Pancreas (tissue), 10 donors: ENCODE measurements at regions not wholly inside any gene's neighbourhood (a gene's known extent, or its start where the extent isn't known, plus 50 kb on each side); places are given as distances from the start of the nearest gene placed in this dataset.

Source experiments
- ATAC-seq, 4 donors: fragments of 200-7000 bp; cut with Tn5 transposase; one replicate each; pipeline versions ENCODE4 v1.8.0 to v1.9.1; 2020; ENCODE audit warnings: mild to moderate bottlenecking in 4 of 4, moderate library complexity in 4 of 4
- DNase-seq, 6 donors: peaks; one replicate each; pipeline ENCODE4 v3.0.0-alpha.2; 2020
- FAIRE-seq: peaks from 2 replicates; lab custom pipeline; 2012; peaks lifted over from hg19 to GRCh38; lab: Jason Lieb, UNC
- H3K27ac ChIP-seq, 4 donors: fragments of 200-600 bp; sonication (generic); 1 replicate in 3 of 4; 2 replicates in 1 of 4; pipeline versions ENCODE4 v1.5.0 to v1.8.0; 2020
- H3K27me3 ChIP-seq, 4 donors: fragments of 200-600 bp; one replicate each; pipeline ENCODE4 v1.8.0; 2021
- H3K36me3 ChIP-seq, 3 donors: fragments of 200-600 bp; sonication (generic) in 1 of 3; one replicate each; pipeline versions ENCODE4 v1.5.0 to v1.8.0; 2020 to 2021
- H3K4me1 ChIP-seq, 3 donors: fragments of 200-600 bp; one replicate each; pipeline ENCODE4 v1.8.0; 2021
- H3K4me3 ChIP-seq, 4 donors: fragments of 200-600 bp; sonication (generic) in 2 of 4; one replicate each; pipeline versions ENCODE4 v1.5.0 to v1.8.0; 2020 to 2021
- H3K9me3 ChIP-seq, 4 donors: fragments of 200-600 bp; one replicate each; pipeline ENCODE4 v1.8.0; 2021
- WGBS, 2 donors: extraction: QIAGEN DNeasy Blood & Tissue Kit; methylation state at CpG; one replicate each; pipeline ENCODE4 v1.1.7; 2013; 5-methylcytosine and 5-hydroxymethylcytosine counted together
- intact Hi-C, 3 donors: fragments of 100-400 bp; cut with DNase I; formaldehyde crosslinking; loops; one replicate each; pipeline versions ENCODE4 v1.11.1 to v1.14.2; 2022
- TF ChIP-seq, protein P1 (sequence below), 4 donors: fragments of 200-600 bp; sonication (generic) in 3 of 4; IDR thresholded peaks; one replicate each; pipeline versions ENCODE4 v1.5.0 to v1.8.0; 2021; ENCODE audit warnings: antibody characterized with exemption in 4 of 4
- donor health status: healthy with polysubstance abuse.
- donor health status: DM: no; HTN: no; CAD: no; lungs with moderate emphysema.
- donor health status: DM: no; HTN: no; CAD: no.
- donor health status: control.
- donor health status: control.
- donor health status: Bipolar disorder and iron deficiency.
- donor health status: DM: yes; HTN: yes; CAD: no.
- donor health status: DM: no; HTN: no; CAD: no.
- donor health status: DM: no; HTN: no; CAD: no.
- donor health status: DM: yes; HTN: yes; CAD: no.

DNA sequence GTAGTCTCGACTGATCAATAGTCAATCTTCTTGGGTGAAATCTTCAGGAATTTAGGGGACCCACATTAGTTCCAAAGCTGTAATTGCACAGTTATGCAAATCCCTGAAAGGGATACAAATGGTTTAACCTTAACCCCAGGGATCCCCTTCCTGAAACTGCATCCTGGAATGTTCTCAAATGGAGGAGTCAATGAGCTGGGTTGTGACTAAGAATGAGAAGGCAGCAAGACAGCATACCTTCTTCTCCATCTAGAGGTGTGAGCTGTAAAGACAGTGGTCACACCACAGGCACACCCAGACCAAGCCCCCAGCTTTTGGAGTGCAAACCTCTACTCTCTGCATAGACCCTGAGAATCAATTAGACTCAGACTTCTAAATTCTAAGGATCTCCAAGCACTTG is 164.7 kb upstream of the MEIS1 start:
- 82 to 86% methylated on average over 1 of the region's 1 CpG for WGBS, 2 donors
- no peak for DNase-seq

DNA sequence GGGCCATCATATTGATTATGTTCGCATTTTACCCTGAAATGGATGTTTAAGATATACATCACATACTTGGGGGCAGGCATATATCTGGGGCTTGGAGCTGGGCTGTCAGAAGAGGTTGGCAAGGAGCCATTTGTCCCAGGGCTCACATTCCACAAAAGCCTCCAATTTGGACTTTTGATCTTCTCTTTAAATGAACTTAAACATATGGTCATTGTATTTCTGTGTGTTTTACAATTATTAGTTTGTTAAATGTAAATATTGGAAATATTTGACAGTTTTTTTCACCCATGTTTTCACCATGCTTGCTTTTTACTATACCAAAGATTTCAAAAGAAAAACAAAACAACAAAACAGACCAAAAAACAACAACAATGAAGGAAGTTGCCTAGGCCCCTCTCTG is 165.8 kb upstream of the MEIS1 start:
- no peak for DNase-seq
- FAIRE-seq: no peak

More for the DNA sequence above, 164.7 kb upstream of the MEIS1 start:
- Histone ChIP-seq H3K9me3 (no peaks in the 10 kb centered on the region), H3K27ac (no peak overlapping the region), H3K4me1 (no peaks in the 10 kb centered on the region), H3K36me3 (no peaks in the 10 kb centered on the region), H3K4me3 (no peak overlapping the region), H3K27me3 (no peaks in the 10 kb centered on the region)
- intact Hi-C loops: no loop called here
- TF ChIP-seq, protein P1, sequence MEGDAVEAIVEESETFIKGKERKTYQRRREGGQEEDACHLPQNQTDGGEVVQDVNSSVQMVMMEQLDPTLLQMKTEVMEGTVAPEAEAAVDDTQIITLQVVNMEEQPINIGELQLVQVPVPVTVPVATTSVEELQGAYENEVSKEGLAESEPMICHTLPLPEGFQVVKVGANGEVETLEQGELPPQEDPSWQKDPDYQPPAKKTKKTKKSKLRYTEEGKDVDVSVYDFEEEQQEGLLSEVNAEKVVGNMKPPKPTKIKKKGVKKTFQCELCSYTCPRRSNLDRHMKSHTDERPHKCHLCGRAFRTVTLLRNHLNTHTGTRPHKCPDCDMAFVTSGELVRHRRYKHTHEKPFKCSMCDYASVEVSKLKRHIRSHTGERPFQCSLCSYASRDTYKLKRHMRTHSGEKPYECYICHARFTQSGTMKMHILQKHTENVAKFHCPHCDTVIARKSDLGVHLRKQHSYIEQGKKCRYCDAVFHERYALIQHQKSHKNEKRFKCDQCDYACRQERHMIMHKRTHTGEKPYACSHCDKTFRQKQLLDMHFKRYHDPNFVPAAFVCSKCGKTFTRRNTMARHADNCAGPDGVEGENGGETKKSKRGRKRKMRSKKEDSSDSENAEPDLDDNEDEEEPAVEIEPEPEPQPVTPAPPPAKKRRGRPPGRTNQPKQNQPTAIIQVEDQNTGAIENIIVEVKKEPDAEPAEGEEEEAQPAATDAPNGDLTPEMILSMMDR (IDR thresholded peaks at IDR 0.05): no peak
- FAIRE-seq (no peak), ATAC-seq (no peak)

DNA sequence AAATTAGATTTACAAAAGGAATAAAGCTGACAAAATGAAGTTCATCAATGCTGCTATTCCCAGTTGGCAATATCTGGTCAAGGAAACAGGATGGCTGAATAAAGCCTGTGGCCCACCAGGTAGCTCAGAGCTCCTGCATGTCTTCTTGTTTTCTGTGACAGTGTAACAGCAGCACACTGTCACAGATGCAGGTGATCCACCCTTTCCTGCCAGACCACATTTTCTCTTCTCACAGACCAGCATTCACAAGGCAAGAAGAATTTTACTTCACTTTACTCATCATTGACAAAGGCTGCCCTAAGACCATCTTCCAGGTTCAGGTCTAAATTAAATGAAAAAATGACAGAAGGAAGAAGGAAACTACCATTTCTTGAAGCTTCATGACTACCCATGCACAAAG is 166.2 kb upstream of the MEIS1 start:
- no peak overlapping the region for H3K4me3 ChIP-seq

More for the DNA sequence above, 165.8 kb upstream of the MEIS1 start:
- Histone ChIP-seq H3K4me1 (no peaks in the 10 kb centered on the region), H3K27ac (no peak overlapping the region), H3K27me3 (no peaks in the 10 kb centered on the region), H3K9me3 (no peaks in the 10 kb centered on the region), H3K4me3 (no peak overlapping the region), H3K36me3 (no peaks in the 10 kb centered on the region)
- no peak for ATAC-seq
- intact Hi-C loops: no loop called here
- 95 to 96% methylated on average over 1 of the region's 1 CpG for WGBS, 2 donors
- TF ChIP-seq, protein P1 (IDR thresholded peaks at IDR 0.05): no peak

DNA sequence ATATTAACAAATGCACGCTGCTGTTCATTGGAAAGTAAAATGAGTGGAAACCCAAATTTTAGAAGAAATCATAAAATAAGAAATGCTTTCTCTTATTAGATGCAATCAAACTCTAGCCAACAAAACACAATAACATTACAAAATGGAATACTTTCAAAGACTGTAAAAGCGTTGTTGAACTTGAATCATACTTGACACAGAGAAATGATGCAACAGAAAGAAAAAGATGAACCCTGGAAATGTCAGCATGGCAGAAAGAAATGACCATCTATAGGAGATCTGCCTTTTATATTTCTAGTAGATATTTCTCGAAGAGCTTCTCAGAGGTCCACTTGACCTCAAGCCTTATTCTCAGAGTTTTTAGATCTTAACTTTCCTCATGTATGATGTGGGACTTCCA is 170.6 kb upstream of the MEIS1 start:
- no peak for ATAC-seq
- H3K27me3 ChIP-seq: no peaks in the 10 kb centered on the region
- no peak overlapping the region for H3K27ac ChIP-seq
- H3K36me3 ChIP-seq: no peaks in the 10 kb centered on the region
- 89 to 91% methylated on average over 3 of the region's 3 CpGs for WGBS, 2 donors
- no peak for DNase-seq
- H3K4me1 ChIP-seq: no peaks in the 10 kb centered on the region
- no peak for FAIRE-seq
- H3K4me3 ChIP-seq: no peak overlapping the region
- H3K9me3 ChIP-seq: no peaks in the 10 kb centered on the region
- intact Hi-C loops: no loop called here
- TF ChIP-seq, protein P1 (IDR thresholded peaks at IDR 0.05): no peak

More for the DNA sequence above, 166.2 kb upstream of the MEIS1 start:
- FAIRE-seq: no peak
- Histone ChIP-seq H3K27ac (no peak overlapping the region), H3K9me3 (no peaks in the 10 kb centered on the region), H3K4me1 (no peaks in the 10 kb centered on the region), H3K36me3 (no peaks in the 10 kb centered on the region), H3K27me3 (no peaks in the 10 kb centered on the region)
- ATAC-seq: no peak
- no peak for DNase-seq
- intact Hi-C loops: no loop called here
- TF ChIP-seq, protein P1 (IDR thresholded peaks at IDR 0.05): no peak

DNA sequence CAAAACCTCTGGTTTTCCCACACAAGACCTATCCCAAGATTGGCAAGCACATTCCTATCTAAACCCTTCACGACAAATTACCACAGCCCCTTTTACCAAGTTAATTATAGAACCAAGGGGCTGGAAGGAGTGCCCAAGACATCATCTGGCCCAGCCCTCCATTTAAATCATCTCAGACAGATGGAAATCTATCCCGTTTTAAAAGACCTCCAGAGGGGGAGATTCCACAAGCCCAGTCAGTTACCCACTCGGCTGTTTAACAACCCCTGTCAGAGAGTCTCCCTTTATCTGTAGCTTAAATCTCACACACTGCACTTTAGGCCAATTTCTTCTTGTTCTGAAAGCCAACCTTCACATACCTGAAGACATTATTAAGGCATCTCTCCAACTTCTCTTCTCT is 179.1 kb upstream of the MEIS1 start:
- no peak for FAIRE-seq
- H3K9me3 ChIP-seq: no peaks in the 10 kb centered on the region
- no peak for ATAC-seq
- DNase-seq: no peak
- TF ChIP-seq, protein P1 (IDR thresholded peaks at IDR 0.05): no peak
- no peak overlapping the region for H3K4me3 ChIP-seq
- intact Hi-C loops: no loop called here
- H3K27me3 ChIP-seq: no peaks in the 10 kb centered on the region
- H3K36me3 ChIP-seq: no peaks in the 10 kb centered on the region
- WGBS, 2 donors: 74 to 79% methylated on average over 3 of the region's 3 CpGs
- H3K27ac ChIP-seq: no peak overlapping the region
- H3K4me1 ChIP-seq: no peaks in the 10 kb centered on the region
